HG03460 (cell line): ENCODE measurements at regions not wholly inside any gene's neighbourhood (a gene's known extent, or its start where the extent isn't known, plus 50 kb on each side); places are given as distances from the start of the nearest gene placed in this dataset.
"Not testable (repeated sequence)": the region's sequence is repeated elsewhere in the genome, so short reads cannot be mapped to it uniquely, and the experiment has no call there.

Source experiments
- ATAC-seq: cut with Tn5 transposase; IDR thresholded peaks from one replicate; pipeline ENCODE4 v1.9.1; 2021; ENCODE audit not compliant: unreplicated experiment

- no peak for ATAC-seq
These were observed 203.6 kb upstream of the AGTR2 start for GRCh38 chrX:115966920-115967319.

DNA sequence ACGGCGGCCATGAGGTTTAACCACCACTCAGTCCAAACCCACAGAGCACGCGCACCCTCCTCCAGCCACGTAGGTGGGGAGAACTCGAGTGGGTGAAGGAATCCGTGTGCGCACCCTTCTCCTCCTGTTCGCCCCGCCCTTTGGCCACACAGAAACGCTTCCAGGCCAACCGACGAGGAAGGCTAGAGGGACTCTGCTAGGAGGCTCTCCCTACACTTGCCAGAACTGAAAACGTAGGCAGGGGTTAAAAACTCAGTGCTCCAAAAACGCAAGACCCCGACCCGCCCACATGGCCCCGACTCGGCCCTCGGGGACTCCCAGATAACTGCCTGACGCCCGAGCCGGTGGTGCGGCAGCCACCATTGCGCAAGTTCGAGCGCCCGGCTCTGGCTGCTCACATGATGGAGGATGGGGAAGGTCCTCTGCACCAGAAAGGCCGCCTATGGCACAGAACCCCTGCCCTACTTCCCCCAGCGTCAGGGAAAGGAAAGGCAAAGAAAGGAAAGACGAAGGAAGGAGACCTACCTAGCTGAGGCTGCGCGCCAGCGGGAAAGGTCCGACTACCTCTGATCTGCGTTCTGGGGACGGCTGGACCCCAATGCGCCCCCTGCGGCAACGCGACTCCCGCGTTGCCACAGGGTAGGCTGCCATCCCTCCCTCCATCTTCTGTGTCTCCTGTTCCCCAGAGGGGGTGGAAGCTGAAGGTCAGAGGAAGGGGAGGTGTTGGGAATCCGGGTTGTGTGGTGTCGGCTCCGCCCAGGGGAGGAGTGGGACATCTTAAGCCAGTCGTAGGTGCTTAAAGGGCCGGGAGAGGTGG is 201.9 kb upstream of the AGTR2 start:
- ATAC-seq, result peak; percentile 72

DNA sequence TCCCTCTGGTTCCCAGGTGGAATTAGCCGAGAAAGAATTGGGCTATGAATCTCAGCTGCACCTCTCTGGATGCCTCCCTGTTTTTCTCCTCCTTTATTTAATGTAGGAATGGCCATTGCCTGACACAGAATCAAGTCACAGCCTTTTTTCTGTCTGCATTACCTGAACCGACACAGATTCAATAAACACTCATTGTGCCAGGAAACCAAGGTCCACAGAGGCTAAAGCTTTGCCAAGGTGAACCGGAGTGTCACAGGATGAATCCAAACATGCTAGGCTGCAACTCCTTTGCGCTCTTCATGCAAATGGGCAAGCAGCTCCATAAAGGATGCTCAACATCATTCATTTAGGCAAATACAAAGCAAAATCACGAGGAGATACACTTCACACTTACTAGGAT is 199.8 kb upstream of the AGTR2 start:
- no peak for ATAC-seq

DNA sequence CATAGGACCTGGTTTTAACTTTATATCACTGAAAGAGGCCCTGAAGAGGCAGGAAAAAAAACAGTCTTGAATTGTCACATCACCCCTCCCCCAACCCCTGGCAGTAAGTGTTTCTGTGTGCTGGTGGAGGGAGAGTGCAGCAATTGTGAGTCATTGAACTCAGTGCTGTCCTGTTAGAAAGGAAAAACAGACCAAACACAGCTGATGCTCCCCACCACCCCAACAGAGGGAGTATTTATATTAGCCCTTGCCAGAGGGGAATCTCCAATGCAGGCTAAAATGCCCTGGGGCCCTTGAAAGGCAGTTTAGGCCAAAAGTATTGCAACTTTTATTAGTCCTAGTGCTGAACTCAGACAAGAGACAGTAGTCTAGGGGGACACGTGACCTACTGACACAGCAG is 197.8 kb upstream of the AGTR2 start:
- ATAC-seq, result no peak

GRCh38 chrX:115978068-115978467 is 192.5 kb upstream of the AGTR2 start:
- ATAC-seq, result no peak

DNA sequence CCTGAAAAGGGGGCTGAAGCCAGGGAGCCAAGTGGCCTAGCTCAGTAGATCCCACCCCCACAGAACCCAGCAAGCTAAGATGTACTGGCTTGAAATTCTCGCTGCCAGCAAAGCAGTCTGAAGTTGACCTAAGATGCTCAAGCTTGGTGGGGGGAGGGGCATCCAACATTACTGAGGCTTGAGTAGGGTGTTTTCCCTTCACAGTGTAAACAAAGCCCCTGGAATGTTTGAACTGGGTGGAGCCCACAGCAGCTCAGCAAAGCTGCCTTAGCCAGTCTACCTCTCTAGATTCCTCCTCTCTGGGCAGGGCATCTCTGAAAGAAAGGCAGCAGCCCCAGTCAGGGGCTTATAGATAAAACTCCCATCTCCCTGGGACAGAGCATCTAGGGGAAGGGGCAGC is 187.4 kb upstream of the AGTR2 start:
- ATAC-seq, result not testable (repeated sequence)

DNA sequence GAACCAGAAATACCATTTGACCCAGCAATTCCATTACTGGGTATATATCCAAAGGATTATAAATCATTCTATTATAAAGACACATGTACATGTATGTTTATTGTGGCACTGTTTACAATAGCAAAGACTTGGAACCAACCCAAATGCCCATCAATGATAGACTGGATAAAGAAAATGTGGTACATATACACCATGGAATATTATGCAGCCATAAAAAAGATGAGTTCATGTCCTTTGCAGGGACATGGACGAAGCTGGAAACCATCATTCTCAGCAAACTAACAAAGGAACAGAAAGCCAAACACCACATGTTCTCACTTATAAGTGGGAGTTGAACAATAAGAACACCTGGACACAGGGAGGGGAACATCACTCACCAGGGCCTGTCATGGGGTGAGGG is 183.1 kb upstream of the AGTR2 start:
- not testable (repeated sequence) for ATAC-seq

DNA sequence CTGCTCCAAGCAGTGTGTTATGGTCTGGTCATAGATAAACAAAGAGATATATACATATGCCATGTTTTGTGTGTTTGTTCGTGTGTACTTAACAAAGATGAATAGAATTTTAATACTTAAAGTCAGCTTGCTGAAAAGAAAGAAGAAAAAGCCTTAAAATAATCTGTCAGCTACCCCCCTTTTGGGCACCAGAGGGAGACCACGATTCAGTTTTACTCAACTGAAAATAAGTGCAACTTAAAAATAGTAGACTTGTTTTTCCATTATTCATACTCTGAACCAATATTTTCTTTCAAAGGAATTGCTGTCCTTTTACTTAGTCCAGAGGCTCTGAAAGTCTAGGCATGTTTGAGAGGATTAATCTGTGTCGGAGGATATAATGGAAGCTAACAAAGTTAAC is 181.7 kb upstream of the AGTR2 start:
- ATAC-seq, result peak; percentile 73

- ATAC-seq, result no peak
These were observed 180.9 kb upstream of the AGTR2 start for GRCh38 chrX:115989686-115990085.

DNA sequence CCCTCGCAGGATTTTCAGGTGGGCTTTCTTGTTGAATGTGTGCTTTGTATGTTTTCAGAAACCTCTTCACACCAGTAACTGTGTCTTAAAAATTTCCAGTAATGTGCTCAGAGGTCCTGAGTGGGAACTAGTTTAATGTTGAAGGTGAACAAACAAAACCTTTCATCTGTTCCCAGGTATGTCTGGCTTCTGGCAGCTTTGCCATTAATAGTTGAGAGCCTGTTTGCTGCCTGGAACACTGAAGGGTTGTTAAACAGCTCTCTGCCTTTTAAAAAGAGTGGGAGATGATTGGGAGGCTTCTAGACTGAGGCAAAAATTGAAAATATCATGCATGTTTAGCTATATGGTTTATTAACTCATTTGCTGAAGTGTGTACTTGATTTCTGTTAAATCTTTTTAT is 161.2 kb upstream of the AGTR2 start:
- peak; percentile 4 for ATAC-seq

GRCh38 chrX:116009861-116010710 is 160.5 kb upstream of the AGTR2 start:
- peak; percentile 77 for ATAC-seq

DNA sequence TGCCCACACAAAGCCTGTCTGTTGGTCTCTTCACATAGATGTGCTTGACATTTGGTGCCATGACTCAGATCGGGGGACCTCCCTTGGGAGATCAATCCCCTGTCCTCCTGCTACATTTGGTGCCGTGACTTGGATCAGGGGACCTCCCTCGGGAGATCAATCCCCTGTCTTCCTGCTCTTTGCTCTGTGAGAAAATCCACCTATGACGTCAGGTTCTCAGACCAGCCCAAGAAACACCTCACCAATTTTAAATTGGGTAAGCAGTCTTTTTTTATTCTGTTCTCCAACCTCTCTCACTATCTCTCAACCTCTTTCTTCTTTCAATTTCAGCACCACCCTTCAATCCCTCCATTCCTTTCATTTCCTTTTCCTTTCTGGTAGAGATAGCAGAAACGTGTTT is 159.6 kb upstream of the AGTR2 start:
- ATAC-seq, result no peak

DNA sequence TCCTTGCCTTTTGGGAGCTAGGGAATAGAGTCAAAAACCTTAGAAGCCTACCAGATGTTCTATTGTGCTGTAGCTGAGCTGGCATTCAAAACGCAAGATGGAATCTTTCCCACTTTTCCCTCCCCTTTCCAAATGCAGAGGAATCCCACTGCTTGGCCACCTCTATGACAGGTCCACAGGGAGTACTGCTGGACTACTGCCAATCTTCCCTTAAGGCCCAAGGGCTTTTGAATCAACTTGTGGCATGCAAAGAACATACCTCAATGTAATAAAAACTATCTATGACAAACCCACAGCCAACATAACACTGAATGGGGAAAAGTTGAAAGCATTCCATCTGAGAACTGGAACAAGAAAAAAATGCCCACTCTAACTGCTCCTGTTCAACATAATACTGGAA is 139.2 kb upstream of the AGTR2 start:
- ATAC-seq, result no peak
